G401 (cell line): ENCODE measurements at regions not wholly inside any gene's neighbourhood (a gene's known extent, or its start where the extent isn't known, plus 50 kb on each side); places are given as distances from the start of the nearest gene placed in this dataset.
A peak's percentile ranks its signal among the peaks of the same experiment; 100 is the strongest.

Experiments used
- DNase-seq: peaks from one replicate; pipeline ENCODE4 v3.0.0-alpha.2; 2015; ENCODE audit warnings: low spot score
- in situ Hi-C: cut with HindIII; loops from 2 replicates; pipeline ENCODE4 v1.10.0; 2016; ENCODE audit warnings: low sequenced_read_pairs, mixed read lengths

DNA sequence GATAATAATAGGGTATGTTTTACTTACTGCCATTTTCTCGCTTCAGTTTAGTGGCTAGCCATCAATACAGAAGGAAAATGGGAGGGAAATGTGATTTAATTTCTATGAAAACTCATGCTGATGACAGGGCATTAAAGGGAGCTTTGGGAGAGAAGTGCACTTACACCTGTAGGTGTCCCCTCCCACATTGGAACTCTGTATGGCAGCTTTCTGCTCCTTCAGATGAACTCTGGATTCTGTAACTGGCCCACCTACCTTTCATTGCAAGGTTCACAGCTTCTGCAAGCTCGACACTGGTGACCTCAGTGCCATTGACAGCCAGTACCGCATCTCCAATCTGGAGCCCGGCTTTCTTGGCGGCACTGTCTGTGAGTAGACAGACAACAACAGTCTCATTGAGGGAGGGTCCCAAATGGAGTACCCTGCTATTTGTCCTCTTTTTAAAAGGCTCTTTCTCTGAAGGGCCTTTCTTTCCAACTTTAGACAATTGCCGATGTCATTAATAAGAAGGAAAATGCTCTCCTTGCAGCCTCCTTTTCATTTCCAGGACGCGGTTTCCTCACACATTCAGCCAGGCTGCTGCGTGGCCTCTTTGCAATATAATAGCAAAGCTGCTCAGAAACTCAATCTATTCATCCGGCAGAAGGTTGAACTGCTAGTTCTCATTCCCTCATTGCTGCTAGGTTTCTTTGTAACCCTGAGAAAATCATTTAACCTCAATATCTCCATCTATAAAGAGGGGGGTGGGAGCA is 63.6 kb downstream of the NUDT12 start:
- in situ Hi-C loops, result no loop called here
- DNase-seq, result no peak

DNA sequence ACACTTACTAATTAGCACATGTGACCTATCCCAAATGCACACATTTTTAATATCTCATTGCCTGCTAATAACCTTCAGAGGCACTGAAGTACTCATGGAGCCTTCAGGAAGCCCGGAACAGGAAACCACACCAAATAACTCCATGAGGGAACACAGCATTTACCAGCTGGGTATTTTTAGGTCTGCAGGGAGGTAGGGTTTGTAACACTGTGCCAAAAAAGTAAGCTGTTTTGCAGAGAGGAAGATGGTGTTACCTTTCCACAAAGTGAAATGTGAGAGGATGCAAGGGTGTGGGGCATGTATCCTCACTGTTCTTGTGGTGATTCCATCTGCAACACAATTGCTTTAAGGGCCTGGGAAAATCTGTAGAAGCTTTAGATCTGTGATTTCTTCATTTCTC is 64.4 kb downstream of the NUDT12 start:
- in situ Hi-C loops, result no loop called here
- DNase-seq, result no peak

DNA sequence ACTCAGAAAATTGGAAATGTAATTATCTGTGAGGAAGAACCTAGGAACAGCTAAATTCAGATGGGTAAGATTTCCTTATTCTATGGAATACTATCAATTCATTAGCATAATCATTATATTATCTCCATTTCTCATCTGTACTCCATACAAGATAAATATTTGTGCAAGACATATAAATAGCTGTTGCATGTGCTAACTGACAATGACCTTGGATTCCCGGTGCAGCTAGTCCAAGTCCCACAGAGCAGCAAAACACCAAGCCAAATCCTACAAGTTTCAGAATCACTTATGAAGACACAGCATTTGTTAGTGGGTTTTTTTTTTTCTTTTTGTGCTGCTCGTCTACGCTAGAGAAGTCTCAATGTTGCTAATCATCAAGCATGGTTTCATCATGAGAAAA is 64.8 kb downstream of the NUDT12 start:
- in situ Hi-C loops, result no loop called here
- DNase-seq, result no peak

DNA sequence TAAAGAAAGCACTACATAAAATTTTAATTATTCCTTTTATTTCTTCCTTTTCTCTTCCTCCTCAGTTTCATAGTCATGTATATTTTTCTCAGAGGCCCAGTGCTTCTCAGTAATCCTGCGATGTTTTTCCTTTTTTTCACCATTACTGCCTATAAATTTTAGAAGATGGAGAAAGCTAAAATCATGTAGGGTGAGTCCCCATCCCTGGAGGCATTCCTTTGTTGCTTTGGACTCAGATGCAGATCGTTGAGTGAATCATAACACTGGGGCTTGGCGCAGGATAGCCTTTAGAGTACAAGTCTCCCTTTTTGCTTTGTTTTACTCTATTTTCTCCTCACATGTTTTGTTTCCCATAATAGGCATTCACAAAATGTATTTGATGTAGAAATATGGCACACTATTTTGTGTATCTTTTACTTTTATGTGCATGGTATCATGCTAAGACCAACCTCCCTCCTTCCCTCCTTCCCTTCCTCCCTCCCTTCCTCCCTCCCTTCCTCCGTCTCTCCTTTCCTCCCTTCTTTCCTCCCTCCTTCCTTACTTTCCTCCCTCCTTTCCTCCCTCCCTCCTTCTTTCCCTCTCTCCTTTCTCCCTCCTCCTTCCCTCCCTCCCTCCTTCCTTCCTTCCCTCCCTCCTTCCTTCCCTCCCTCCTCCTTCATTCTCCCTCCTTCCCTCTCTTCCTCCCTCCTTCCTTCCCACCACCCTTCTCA is 72.4 kb downstream of the NUDT12 start:
- no peak for DNase-seq
- in situ Hi-C loops, result no loop called here

DNA sequence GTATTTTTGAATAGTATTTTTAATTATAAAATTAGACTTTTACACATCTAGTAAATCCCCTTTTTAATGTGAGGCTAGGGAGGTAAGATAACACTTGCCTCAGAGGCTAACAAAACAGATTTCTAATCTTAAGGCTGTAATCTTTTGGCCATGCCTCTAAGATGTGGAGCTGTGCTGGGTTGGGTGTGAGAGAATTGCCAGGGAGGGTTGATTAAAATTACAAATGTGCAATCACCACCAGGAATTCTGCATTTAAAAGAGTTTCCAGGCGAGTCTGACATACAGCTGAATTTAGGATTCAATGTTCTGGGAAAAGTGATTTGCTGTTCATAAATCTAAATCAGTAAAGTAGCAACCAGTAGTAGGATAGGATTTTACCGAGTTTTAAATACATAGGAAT is 73.3 kb downstream of the NUDT12 start:
- no peak for DNase-seq
- in situ Hi-C loops, result no loop called here

DNA sequence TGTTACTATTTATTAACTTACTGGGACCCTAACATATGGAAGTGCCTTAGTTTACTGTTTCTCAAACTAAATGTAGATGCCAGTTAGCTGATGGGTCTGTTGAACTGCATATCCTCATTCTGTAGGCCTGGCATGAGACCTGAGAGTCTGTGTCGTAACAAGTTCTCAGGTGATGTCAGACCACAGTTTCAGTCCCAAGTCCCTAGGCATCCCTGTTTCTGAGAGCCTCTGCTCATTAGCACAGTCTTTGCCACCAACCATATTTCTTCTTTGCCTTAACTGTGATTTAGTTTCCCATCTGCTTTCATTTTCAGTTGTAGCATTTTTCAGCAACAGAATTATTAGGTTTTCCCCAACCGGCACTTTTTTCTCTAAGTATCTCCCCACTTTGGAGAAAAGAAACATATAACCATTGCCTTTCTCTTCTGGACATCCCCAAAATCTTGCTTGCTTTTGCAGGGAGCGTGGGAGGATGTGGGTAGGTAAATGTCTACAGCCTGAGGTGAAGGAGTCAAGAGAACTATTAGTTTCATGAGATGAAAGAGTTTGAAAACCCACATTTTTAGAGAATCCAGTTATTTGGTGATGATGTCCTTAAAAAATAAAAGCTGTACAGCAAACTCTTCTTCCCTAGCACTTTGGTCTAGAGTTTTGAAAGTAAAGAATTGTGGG is 74.6 kb downstream of the NUDT12 start:
- no peak for DNase-seq
- in situ Hi-C loops, result no loop called here

DNA sequence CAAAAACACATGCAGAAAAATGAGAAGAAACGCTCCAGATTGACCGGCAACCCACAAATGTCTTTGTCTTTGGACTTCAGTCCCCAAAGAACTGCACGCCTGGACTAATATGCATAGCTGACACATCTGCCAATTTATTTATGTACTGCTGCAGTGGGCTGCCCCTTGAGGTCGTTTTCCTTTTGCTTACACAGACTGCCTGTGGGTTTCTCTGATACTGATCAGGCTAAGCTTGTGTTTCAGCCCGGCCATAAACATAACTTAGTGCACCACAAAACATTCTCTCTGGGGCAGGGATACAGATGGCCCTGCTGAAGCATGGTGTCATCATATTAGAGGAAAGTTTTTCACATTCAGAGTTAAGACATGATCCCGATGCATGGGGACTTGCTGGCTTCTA is 75.4 kb downstream of the NUDT12 start:
- in situ Hi-C loops, result no loop called here

DNA sequence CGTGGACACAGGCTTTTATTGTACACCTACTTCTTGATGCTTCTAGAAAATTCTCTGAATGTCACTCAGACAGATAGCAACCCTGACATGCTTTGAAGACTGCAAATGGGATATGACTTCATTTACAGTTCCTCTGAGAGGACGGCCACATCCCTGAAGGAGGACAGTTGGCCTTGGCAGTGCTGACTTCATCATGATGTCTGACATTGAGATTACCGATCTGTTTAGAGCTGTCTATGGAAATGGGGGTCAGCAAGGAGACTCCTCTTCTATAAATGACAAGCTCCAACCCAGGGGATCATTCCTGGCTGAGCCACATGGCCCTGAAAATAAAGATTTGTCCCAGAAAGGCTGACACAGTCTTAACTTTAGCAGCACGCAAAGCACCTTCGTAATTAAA is 75.8 kb downstream of the NUDT12 start:
- in situ Hi-C loops, result no loop called here
- no peak for DNase-seq

More for the DNA sequence above, 75.4 kb downstream of the NUDT12 start:
- DNase-seq, result no peak

DNA sequence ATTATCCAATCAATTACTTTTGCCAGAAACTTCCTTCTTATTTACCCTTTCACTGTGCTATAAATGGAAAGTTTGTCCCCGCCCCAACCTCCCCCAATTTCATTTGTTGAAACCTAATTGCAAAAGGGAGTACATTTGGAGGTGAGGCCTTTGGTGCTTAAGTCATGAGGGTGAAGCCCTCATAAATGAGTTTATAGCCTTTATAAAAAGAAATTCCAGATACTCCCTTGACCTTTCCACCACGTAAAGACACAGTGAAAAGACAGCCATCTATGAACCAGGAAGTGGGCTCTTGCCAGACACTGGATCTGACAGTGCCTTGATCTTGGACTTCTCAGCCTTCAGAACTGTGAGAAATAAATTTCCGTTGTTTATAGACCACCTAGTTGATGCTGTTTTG is 82.3 kb downstream of the NUDT12 start:
- no peak for DNase-seq
- in situ Hi-C loops, result no loop called here

DNA sequence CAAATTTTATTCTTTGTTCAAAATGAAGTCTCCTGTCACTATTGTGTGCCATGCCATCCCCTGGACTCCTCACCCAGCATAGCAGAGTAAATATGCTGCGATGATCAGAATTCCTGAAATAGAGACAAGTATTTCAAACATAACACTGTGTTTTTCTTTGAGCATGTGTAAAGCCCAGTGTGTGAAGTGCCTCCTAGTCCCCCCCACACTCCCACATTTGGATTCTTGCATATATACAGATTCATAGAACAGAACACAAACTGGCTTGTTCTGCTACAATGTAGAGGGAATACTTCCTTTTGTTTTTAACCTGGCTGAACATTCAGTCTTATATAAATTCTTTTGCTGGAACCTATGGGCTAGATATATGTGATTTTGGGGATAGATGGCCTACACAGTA is 84.9 kb downstream of the NUDT12 start:
- in situ Hi-C loops, result no loop called here
- no peak for DNase-seq

DNA sequence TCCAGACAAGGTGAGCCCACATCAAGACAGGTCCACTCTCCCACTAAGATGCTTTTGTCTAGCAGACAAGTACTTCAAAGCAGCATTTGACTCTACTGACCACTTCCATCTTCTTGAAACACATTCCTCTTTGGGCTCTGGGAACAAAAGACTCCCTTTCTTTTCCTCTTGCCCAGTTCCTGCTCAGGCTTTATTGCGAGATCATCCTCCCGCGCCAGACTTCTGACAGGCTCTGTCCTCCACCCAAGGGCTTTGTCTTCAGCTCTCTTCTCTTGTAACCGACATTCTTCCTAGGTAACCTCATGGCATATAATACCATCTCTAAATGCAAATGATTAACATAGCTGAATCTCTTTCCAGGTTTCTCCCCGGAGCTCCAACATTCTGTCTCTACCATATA is 85.8 kb downstream of the NUDT12 start:
- in situ Hi-C loops, result no loop called here
- no peak for DNase-seq

DNA sequence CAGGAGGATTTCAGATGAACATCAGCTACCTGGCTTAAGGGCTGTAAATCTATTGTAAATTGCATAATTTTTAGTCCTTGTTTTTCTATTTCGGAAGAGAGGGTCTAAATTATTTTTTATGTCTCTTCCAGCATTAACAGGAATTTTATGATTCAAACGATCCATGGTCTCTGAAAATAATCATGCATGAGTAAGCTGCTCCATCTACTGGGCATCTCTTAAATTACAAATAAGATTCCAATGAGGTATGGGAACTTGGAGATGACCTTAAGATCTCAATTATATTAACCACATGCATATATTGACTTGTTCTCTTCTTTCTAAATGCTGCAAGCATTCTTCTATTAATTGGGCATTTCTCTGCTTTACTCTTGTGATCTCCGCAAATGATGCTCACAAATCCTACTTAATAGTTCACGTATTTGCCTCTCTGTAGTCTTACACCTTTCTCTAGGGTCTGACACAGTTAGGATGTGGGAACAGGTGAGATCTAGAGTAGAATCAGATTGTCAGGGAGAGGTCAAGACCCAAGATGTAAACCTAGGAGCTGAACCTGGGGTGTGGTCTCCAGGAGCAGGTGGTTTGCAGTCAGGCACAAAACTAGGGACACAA is 86.9 kb downstream of the NUDT12 start:
- in situ Hi-C loops, result no loop called here
- peak; percentile 50 for DNase-seq

DNA sequence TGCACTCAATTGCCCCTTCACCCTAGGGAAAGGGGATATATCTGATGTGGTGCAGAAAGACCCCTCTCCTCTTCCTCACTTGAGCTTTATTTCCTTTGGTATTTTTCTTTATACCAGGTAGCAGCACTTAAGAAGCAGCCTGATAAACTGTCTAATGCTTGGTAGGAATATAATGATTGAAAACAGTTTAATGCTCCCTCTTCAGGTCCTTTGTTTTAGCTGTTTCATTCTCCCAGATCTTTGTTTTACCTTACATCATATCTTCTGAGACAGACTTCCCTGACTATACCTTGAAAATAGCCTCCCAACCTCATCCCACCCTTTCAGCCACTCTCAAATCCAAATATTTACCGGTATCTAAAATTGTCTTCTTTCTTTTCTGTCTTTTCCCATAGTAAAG is 87.9 kb downstream of the NUDT12 start:
- no peak for DNase-seq
- in situ Hi-C loops, result no loop called here

DNA sequence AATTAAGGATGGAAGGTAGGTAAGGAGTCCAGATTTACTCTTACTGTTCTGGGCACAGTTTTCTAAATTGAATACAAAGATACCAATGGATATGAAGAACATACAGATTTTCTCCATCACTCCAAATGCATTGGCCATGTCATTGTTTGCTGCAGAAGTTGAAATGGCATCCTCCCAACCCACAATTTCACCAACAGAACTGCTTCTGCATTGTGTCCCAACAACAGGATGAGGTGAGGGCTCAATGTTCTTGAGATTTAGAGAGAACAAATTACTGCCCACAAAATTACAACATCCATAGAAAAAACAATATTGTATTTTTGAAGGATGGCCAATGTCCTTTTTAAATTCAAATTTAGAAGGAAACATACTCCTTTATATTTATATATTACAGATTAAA is 88.9 kb downstream of the NUDT12 start:
- in situ Hi-C loops, result no loop called here
- DNase-seq, result no peak

DNA sequence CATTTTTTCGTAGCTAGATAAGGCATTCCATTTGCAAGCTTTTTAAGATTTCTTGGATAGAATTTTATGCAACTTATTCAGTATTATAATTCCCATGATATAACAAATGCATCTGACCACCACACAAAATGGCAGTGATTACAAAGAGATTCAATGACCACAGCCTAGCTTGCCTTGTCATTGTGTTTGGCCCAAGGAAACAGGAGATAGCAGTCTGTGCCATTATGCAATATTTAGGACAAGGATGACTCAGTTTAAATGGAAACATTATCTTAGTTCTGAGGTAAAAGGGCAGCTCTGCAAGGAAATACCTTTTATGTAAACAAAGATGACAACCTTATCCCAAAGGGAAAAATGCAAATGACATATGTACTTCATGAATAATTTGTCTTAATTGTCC is 89.8 kb downstream of the NUDT12 start:
- DNase-seq, result no peak
- in situ Hi-C loops, result no loop called here

DNA sequence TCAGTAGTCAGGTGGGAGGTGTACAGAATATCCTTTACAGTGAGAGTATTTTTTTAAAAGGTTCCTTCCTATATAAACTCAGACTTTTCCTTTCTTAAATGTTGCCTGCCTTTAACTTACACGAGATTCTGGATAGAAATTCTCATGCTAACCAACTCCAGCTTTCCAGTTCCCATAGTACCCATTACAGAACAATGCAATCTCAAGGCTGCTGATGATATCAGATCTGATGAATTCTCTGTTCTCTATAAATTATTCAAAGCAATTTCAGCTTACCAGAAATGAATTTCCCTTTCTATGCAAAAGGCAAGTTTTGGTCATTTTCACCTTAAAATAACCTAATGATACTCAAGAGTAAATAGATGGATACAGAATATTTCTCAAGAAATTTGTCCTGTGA is 90.3 kb downstream of the NUDT12 start:
- in situ Hi-C loops, result no loop called here
- no peak for DNase-seq

DNA sequence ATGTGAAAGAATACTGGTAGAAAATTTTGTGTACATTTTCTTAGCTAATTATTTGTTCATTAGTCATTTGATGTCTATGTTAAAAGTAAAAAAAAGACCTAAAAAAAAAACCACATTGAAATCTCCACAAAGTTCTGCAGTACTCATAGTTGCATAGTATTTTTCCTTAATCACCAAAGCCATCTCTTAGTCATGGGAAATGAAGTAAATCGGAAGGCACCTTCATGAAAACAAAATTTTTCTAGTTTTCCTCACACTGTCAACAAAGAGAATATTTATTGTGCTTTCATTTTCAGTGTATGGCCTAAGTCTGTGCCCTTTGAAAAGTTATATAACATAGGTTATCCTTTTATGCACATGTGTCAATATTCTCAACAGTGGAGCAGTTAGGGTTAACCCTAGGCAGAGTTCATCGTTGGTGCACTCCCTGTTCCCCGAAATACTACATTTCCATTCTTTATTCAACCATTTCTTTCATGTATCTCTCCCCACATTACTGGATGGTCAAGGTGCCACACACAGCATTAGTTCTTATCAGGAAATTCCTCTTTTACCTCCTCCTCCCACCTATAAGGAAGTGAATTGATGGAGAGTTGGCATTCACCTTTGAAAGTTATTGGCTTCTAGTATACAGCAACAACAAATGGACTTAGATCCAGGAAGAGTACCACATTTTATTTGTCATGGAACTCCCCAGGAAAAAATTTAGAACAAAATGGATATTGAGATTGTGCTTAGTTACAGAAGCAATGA is 93.1 kb downstream of the NUDT12 start:
- DNase-seq, result no peak
- in situ Hi-C loops, result no loop called here

DNA sequence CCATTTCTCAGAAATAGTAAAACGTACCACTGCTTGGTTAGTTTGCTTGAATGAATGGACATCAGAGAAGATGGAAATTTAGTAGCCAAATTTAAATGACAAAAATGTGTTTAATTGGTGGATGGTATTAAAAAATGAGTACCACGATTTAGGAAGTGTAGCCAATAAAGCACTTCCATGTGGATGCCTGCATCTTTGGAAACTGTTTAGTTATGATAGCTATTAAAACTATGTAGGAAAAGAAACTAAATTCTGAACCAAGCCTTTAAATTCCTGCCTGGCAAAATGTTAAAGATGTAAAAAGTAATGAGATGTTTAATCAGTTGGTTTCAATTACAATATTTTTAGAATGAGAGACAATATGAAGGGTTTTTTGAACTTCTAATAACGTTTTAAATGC is 94.8 kb downstream of the NUDT12 start:
- in situ Hi-C loops, result no loop called here
- no peak for DNase-seq

DNA sequence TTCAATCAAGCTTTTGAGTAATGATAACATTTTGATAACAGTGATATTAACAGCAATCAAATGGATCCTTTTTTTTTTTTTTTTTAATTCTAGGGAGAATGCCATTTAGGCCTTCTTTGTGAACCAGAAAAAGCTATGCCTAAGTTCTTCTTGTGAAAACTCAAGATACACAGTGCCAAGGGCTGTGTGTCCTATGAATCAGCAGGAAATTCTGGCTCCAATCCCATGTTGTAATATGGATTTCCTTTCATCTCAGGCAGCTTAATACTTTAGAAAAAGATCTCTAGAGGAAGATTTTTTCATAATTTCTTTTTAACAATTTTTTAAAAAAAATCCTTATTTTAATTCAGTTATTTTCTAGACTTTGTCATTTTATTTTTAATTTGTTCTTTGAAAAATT is 96.1 kb downstream of the NUDT12 start:
- in situ Hi-C loops, result no loop called here

More for the DNA sequence above, 96.1 kb downstream of the NUDT12 start:
- DNase-seq, result no peak
